ENCODE measurements at regions not wholly inside any gene's neighbourhood (a gene's known extent, or its start where the extent isn't known, plus 50 kb on each side); places are given as distances from the start of the nearest gene placed in this dataset.

- Mint-ChIP-seq H3K4me3 (no peak overlapping the region), H3K27ac (peak overlapping the region in 1 of 2 donors; percentile 31), H3K27me3 (no peaks in the 10 kb centered on the region), H3K4me1 (no peaks in the 10 kb centered on the region), H3K9me3 (no peaks in the 10 kb centered on the region)
- no peak for DNase-seq
- ATAC-seq, result no peak
Measured at GRCh38 chr1:224564454-224565084, 51.5 kb upstream of the CNIH3 start.

DNA sequence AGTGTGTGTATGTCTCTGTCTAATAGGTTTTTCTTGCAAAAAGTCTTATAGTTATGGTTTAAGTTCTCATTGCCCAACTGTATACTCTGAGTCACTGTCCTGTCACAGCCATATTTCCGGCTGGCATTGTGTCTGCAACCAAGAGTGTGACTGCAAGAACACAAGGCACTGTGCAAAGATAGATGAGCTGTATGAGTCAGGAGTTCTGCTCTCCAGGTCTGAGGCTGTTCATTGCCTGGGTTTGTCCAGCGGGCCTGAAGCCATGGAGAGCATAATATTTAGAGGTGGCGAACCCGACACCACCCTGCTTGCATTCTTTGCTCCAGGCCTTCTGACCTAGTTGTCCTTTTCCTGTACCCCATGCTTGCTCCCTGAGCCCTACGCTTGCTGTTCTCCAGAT lies 50.9 kb upstream of the CNIH3 start:
- Mint-ChIP-seq H3K27ac (no peak overlapping the region), H3K9me3 (no peaks in the 10 kb centered on the region), H3K4me3 (no peak overlapping the region), H3K4me1 (no peaks in the 10 kb centered on the region), H3K27me3 (no peaks in the 10 kb centered on the region)
- DNase-seq, result no peak
- no peak for ATAC-seq

DNA sequence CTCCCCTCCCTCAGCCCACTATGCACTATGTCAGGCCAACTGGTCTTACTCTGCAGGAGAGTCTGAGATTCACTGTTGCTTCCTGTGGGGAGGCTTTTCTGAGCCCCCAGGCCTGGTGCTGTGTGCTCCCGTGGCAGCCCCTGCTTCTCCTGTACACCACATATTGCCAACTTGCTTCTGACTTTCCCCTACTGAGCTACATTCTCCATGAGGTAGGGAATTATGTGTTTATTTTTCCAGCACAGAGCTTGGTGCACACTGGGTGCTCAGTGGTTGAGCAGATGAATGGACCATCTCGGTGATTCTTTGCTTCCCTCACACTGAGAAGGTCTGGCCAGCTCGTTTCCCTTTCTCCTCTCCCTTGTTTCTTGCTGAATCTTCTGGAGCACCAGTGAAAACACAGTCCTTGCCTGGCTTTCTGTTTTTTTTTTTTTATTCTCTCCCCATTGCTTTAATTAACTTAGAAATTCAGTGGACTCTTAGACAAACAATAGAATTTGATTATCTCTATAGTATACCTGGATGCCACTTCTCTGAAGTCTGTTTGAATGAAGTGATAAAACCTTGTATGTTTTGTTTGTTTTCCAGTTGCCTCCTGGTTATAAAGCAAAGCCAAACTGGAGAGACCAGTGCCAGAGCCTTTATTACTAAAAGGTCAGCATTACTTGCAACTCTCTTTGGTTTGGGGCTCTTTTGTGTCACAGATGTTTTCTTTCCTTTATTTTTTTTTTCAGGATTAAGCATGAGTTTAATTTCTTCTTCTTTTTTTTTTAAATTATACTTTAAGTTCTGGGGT lies 50.3 kb upstream of the CNIH3 start:
- ATAC-seq, result no peak
- H3K4me1 Mint-ChIP-seq, result no peaks in the 10 kb centered on the region
- DNase-seq, result no peak
- H3K4me3 Mint-ChIP-seq, result no peak overlapping the region
- H3K9me3 Mint-ChIP-seq, result no peaks in the 10 kb centered on the region
- H3K27ac Mint-ChIP-seq, result peak overlapping the region in 1 of 2 donors; percentile 5
- no peaks in the 10 kb centered on the region for H3K27me3 Mint-ChIP-seq

Data from stimulated activated naive CD8-positive, alpha-beta T cell treated with anti-CD3 and anti-CD28 coated beads, Interleukin-15, amount 100 ng/mL, for 72 hours (primary cell).